Femur (tissue), 1 donor: ENCODE measurements at regions not wholly inside any gene's neighbourhood (a gene's known extent, or its start where the extent isn't known, plus 50 kb on each side); places are given as distances from the start of the nearest gene placed in this dataset.

Experiments used
- DNase-seq: peaks from one replicate; pipeline ENCODE4 v3.0.0-alpha.2; 2017

DNA sequence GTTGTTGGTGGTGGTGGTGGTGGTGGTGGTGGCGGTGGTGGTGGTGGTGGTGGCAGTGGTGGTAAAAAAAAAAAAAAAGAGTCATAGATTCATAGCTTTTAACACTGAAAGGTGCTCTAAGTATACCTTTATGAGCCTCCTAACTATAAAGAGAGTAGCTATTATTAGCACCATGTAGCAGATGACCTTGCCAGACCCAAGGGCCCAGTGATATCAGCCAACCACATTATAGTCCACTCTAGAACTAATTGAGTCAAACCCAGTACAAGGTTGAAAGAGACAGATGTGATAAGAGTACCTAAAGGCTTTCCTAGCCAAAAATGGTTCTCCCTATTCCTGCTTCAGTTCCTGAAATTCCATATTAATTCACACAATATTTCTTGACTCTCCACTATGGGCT lies 245.3 kb downstream of the HACE1 start:
- DNase-seq: no peak

DNA sequence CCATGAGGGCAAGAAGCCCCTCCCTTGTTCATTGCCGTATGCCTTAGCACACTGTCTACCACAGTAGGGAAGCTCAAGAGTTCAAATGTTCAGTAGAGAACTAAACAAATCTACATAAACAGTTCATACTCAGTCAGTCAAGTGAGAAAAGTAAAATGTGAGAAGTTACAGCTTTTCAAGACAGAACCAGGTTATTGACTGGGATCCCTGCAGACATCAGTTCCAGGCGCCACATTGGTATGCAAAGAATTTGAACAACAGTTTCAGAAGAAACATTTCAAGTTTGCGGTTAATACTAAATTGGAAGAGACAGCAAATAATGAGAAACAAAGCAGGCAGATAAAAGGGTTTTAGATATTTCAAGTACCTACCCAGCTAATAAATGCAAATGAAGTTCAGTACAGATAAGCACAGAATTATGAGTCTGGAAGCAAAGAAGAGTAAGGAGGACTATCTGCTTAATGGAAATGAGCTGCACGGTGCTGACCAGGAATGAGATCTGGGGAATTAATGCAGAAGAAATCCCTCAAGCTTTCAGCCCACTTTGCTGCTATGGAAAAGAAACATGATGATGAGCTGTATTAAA lies 246.2 kb downstream of the HACE1 start:
- DNase-seq: no peak

GRCh38 chr6:104612541-104612940 lies 247.2 kb downstream of the HACE1 start:
- no peak for DNase-seq

DNA sequence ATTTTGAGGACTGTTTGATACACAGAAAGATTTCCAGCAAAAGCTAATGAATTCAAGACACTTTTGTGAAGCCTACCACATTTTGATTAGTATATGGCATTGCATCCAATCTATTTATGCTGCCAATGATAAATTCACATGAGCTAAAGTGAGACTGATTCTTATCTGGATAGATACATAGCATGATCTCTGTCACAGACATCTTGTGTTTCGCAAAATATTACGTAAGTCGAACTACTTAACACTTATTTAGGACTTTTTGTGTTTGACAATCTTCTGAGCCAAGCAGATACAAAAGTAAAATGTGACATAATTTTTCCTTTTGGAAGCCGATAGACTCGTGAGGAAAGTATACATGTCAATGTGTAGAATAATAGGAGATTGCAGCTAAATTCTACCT lies 251.6 kb downstream of the HACE1 start:
- no peak for DNase-seq

DNA sequence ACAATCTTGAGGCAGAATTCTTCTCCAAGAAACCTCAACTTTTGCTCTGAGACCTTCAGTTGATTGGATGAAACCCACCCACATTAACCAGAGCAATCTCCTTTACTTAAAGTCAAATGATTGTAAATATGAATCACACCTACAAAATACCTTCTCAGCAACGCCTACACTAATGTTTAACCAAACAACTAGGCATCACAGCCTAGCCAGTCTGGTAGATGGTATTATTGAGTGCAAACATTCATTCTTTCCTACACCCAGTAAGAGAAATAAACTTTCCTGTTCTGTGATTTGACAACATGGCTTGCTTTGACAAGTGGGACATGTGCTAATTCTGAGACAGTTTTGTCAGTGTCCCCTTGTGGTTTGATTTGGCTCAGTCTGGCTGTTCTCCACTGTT lies 252.2 kb downstream of the HACE1 start:
- DNase-seq: no peak

- no peak for DNase-seq
Observed at GRCh38 chr6:104606361-104606760, 253.4 kb downstream of the HACE1 start.

DNA sequence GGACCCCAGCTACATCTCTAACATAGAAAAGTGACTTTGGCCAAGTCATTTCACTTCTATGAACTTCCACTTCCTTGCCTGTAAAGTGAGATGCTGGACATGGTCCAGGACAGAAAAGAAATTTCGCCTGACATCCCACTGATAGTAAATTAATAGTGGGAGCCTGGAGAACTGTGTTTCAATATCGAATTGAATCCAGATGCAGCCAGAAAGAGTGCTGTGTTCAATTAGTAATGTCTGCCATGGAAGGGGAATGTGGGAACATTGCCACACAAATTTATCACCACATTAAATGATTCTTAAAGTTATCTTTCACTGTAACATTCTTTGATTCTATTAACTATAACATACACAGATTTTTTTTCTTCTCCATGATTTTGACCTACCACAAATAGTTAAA lies 255.0 kb downstream of the HACE1 start:
- no peak for DNase-seq

- no peak for DNase-seq
Observed at GRCh38 chr6:104603108-104603745, 256.5 kb downstream of the HACE1 start.

GRCh38 chr6:104601721-104602120 lies 258.0 kb downstream of the HACE1 start:
- DNase-seq: no peak

GRCh38 chr6:104601131-104601651 lies 258.5 kb downstream of the HACE1 start:
- DNase-seq: no peak

DNA sequence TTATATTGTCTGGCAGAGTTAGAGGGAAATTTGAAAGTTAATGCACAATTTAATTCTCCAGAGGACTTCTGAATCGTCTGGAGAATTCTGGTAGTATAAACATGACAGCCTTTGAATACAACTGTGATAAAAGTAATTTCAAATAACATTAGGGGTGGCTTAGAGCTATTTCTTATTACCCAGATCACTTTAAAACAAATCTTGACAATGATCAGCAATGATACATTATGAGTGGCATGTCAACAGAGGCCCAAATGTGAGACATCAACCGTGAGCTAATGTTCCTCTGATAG lies 259.1 kb downstream of the HACE1 start:
- DNase-seq: no peak

- no peak for DNase-seq
Observed at GRCh38 chr6:104599821-104600638, 259.7 kb downstream of the HACE1 start.

- peak; percentile 23 for DNase-seq
Observed at GRCh38 chr6:104597541-104598050, 262.1 kb downstream of the HACE1 start.

DNA sequence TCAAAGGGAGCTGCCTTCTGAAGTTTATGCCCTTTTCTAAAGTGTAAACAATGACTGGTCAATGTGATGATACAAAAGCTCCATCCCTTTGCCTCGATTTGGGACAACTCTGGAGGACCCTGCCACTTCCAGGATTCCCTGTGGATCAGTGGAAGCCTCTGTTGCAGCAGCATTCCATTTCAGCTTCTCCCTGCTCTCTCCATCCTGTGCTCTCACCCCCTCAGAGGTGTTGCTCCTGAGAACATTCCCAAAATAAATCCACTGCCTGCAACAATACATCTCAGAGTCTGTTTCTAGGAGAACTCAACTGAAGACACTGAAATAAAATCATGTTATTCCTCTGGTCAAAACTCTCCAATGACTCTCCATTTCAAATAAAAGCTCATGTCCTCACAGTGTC lies 263.6 kb downstream of the HACE1 start:
- DNase-seq: no peak

GRCh38 chr6:104595311-104595820 lies 264.4 kb downstream of the HACE1 start:
- DNase-seq: no peak

DNA sequence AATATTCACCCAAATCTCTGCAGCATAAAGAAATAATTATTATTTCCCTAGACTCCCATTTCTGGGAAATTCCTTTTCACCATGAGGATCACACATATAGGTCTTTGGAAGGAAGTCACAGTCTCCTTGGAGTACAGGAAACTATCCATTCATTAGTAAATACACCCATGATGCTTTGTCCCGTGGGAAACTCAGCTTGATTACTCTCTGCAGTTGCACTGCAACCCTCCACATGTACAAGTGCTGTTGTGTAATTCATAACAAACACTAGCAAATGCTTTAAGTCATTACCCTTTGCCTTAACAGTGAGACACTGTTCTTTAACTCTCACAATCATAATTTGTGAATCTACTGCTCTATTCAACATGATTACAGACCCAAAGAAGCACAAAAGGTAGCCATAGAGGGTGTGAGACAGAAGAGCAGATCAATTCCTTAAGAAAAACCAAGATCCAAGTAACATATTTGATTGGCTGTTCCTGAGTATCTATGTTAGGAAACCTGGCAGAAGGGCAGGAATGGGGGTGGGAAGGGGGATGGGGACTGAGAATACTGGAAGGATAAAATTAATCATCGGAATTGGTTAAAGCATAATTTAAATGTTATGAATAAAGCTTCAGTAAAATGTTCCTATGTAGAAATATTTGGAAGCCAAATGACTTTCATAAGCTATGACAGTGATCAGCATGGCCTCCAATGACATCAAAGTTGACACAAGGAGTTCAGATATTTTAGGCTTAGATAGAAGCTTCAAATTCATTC lies 268.0 kb downstream of the HACE1 start:
- no peak for DNase-seq

GRCh38 chr6:104589940-104590339 lies 269.8 kb downstream of the HACE1 start:
- DNase-seq: no peak

DNA sequence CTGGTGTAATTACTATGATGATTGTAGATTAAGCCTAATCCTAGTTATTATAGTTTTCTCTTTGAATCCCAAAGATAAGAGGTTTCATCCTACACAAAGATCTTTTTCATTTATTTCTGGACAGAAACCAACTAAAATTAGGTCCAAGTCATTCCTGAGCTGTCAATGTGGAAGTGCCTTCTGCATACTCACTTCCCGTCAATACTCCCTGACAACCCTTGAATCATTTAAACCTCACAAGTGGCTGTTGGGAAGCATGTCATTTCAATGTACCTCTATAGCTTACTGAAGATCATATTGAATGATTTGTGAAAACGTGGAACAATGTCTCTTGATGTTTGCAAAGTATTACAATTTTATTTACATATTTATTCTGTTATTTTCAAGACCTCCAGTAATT lies 274.1 kb downstream of the HACE1 start:
- DNase-seq: no peak

DNA sequence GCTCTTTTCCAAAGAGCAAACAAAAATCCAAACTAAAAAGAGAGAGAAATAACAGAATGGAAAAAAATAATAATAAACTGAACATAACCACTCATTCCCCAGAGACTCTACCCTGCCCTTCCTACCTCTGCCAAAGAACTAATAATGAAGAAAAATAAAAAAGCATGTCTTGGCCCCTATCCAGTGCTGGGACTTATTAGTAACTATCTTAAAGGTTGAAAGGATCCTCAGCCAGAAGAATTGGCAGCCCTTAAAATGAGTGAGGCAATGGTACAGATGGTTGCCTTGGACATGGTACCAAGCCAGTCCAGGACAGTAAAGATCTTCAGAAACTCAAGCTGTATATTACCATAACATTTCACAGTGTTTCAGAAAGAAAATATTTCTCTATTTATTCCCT lies 279.3 kb downstream of the HACE1 start:
- DNase-seq: no peak

GRCh38 chr6:104579310-104579863 lies 280.3 kb downstream of the HACE1 start:
- no peak for DNase-seq

DNA sequence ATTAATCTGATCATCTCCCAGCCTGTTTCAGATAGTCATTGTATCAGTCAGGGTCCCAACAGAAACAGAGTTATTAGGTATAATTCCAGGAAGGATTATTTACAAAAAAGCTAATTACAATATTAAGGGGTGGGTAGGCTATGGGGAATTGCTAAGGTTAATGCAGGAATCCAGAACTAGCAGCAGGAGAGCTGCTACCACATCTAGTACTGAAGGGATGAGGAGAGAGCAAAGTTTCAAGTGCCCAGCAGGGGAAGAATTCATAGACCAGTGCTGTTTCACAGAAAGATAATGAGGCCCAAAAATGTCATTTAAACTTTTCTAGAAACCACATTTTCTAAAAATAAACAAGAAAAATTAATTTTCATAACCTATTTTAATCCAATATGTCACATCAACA lies 284.2 kb downstream of the HACE1 start:
- no peak for DNase-seq

DNA sequence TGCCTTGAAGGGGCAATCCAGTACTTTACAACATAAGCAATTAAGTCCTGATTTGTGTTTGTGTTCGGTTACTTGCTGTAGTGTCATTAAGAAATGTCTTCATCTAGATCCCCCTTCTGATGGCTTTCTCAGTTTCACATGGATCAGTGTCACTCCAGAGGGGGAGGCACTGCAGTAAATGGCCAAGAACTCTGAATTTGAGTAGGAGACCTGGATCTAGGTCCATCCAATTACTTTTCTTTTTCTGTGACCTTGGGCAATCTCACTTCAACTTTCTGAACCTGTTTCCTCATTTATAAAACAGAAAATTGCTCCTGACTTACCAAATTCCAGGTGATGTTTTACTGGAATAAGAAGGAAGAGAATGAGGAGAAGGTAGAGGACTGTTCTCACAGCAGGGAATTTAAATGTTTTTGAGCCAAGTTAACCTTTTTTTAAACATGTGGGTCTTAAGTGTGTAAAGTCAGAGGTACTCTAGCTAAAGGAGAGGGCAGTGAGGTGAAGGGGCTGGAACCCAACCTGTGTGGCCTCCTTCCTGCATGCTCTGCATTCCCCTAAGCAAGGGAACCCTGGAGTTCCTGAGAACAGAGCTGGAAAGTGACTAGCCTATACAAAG lies 285.5 kb downstream of the HACE1 start:
- no peak for DNase-seq
